ENCODE measurements at regions not wholly inside any gene's neighbourhood (a gene's known extent, or its start where the extent isn't known, plus 50 kb on each side); places are given as distances from the start of the nearest gene placed in this dataset.

DNA sequence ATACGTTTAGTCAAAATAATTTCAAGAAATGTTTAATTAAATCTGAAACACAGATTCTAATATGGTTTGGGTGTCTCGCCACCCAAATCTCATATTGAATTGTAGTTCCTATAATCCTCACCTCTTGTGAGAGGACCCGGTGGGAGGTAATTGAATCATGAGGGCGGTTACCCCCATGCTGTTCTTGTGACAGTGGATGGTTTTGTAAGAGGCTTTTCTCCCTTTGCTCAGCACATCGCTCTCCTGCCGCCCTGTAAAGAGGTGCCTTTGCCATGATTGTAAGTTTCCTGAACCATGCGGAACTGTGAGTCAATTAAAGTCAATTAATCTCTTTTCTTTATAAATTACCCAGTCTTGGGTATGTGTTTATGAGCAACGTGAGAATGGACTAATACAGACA lies 1045.1 kb upstream of the POU3F3 start:
- TF ChIP-seq, protein P1, sequence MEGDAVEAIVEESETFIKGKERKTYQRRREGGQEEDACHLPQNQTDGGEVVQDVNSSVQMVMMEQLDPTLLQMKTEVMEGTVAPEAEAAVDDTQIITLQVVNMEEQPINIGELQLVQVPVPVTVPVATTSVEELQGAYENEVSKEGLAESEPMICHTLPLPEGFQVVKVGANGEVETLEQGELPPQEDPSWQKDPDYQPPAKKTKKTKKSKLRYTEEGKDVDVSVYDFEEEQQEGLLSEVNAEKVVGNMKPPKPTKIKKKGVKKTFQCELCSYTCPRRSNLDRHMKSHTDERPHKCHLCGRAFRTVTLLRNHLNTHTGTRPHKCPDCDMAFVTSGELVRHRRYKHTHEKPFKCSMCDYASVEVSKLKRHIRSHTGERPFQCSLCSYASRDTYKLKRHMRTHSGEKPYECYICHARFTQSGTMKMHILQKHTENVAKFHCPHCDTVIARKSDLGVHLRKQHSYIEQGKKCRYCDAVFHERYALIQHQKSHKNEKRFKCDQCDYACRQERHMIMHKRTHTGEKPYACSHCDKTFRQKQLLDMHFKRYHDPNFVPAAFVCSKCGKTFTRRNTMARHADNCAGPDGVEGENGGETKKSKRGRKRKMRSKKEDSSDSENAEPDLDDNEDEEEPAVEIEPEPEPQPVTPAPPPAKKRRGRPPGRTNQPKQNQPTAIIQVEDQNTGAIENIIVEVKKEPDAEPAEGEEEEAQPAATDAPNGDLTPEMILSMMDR (IDR thresholded peaks at IDR 0.05; ENCODE audit: poor library complexity): no peak
- no peak for TF ChIP-seq EZH2 (IDR thresholded peaks at IDR 0.05; ENCODE audit: borderline replicate concordance)
